CD4-positive, CD25-positive, alpha-beta regulatory T cell (primary cell): ENCODE measurements at regions not wholly inside any gene's neighbourhood (a gene's known extent, or its start where the extent isn't known, plus 50 kb on each side); places are given as distances from the start of the nearest gene placed in this dataset.
"Not testable (repeated sequence)": the region's sequence is repeated elsewhere in the genome, so short reads cannot be mapped to it uniquely, and the experiment has no call there.

ENCODE experiments used
- ATAC-seq, 2 donors: fragments of 150-1000 bp; cut with Tn5 transposase; one replicate each; pipeline ENCODE4 v1.10.0; 2021; ENCODE audit warnings: low read depth in 2 of 2, moderate number of reproducible peaks in 2 of 2, moderate library complexity in 1 of 2
- DNase-seq, 3 donors: peaks; one replicate each; pipeline versions ENCODE4 v3.0.0 to v3.0.0-alpha.2; 2012 to 2022; ENCODE audit warnings: mixed read lengths in 1 of 3
- H3K27ac ChIP-seq: one replicate; pipeline ENCODE4 v1.7.0; 2013; ENCODE audit warnings: mild to moderate bottlenecking, low read length; ENCODE audit not compliant: insufficient read depth, poor library complexity, severe bottlenecking
- H3K27me3 ChIP-seq: one replicate; pipeline ENCODE4 v1.7.0; 2013; ENCODE audit warnings: low read length; ENCODE audit not compliant: control insufficient read depth, insufficient read depth
- H3K36me3 ChIP-seq: one replicate; pipeline ENCODE4 v1.7.0; 2013; ENCODE audit warnings: mild to moderate bottlenecking, low read length, moderate library complexity; ENCODE audit not compliant: control insufficient read depth, insufficient read depth
- H3K4me1 ChIP-seq: 2 replicates; pipeline ENCODE4 v1.7.0; 2013; ENCODE audit warnings: mild to moderate bottlenecking, low read length; ENCODE audit not compliant: insufficient read depth, control insufficient read depth, poor library complexity, severe bottlenecking
- H3K4me3 ChIP-seq: one replicate; pipeline ENCODE4 v1.7.0; 2013; ENCODE audit warnings: low read depth, mild to moderate bottlenecking, low read length, moderate library complexity
- H3K9me3 ChIP-seq, 2 experiments: 1 replicate in 1 of 2; 2 replicates in 1 of 2; pipeline ENCODE4 v1.7.0; 2013; ENCODE audit warnings: low read length in 2 of 2, mild to moderate bottlenecking in 1 of 2, moderate library complexity in 1 of 2; ENCODE audit not compliant: control insufficient read depth in 2 of 2
- H3K27ac Mint-ChIP-seq, 3 donors: one replicate each; pipeline ENCODE4 v1.8.0; 2020 to 2022; ENCODE audit warnings: mild to moderate bottlenecking in 3 of 3, mixed read lengths in 3 of 3, moderate library complexity in 2 of 3
- H3K27me3 Mint-ChIP-seq: one replicate; pipeline ENCODE4 v1.8.0; 2022; ENCODE audit warnings: mild to moderate bottlenecking, mixed read lengths
- H3K36me3 Mint-ChIP-seq: one replicate; pipeline ENCODE4 v1.8.0; 2020; ENCODE audit warnings: mixed read lengths
- H3K4me1 Mint-ChIP-seq, 4 donors: one replicate each; pipeline ENCODE4 v1.8.0; 2020 to 2022; ENCODE audit warnings: mixed read lengths in 4 of 4, mild to moderate bottlenecking in 1 of 4
- H3K4me3 Mint-ChIP-seq, 4 donors: one replicate each; pipeline ENCODE4 v1.8.0; 2020 to 2022; ENCODE audit warnings: mild to moderate bottlenecking in 4 of 4, mixed read lengths in 4 of 4, moderate library complexity in 3 of 4
- H3K9me3 Mint-ChIP-seq, 7 donors: one replicate each; pipeline ENCODE4 v1.8.0; 2020 to 2022; ENCODE audit warnings: mixed read lengths in 7 of 7, mild to moderate bottlenecking in 3 of 7, moderate library complexity in 2 of 7

DNA sequence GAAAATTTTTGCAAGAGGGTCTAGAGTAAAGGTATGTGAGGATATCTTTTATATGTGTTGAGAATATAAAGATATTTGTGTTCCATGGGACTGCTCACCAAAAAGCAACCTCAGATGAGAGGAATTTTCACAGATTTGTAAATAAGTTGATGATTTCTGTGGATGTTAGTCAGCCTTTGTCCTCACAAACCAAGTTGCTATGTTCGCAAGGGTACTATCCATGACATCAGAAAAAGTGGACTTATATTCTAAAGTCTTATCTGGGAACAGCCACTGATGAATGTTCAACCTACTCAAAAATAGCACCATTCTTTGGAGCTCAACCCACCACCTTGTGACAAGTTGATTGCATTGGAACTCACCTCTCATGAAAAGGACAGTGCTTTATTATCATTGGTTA lies 138.6 kb downstream of the PCDH20 start:
- Histone ChIP-seq H3K4me1 (no peaks in the 10 kb centered on the region), H3K9me3 (no peaks in the 10 kb centered on the region), H3K36me3 (no peaks in the 10 kb centered on the region), H3K27me3 (no peaks in the 10 kb centered on the region), H3K27ac (no peak overlapping the region), H3K4me3 (no peak overlapping the region)
- no peak overlapping the region for H3K27ac Mint-ChIP-seq
- H3K4me1 Mint-ChIP-seq = no peaks in the 10 kb centered on the region
- no peaks in the 10 kb centered on the region for H3K36me3 Mint-ChIP-seq
- peaks cover 0 to 28% (median 5%) of the 10 kb centered on the region in 7 donors for H3K9me3 Mint-ChIP-seq
- H3K27me3 Mint-ChIP-seq = no peaks in the 10 kb centered on the region
- no peak for ATAC-seq
- no peak for DNase-seq
- H3K4me3 Mint-ChIP-seq = no peak overlapping the region

DNA sequence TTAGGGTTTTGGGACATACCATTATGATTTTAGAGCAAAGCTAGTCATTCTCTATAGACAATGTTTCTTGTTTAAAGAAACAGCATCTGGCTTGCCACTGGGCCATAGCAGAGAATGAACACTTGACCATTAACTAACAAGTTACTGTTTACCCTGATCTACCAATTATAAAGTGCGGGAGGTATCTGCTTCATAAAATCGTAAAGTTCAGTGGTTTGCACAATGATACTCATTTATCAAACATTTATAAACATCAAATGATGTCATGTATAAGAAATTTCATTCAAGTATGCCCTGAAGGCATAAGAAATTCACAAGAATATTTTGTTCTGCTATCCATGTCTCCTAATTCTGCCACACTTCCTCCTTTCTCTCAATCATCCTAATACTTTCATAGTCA lies 139.2 kb downstream of the PCDH20 start:
- Histone ChIP-seq H3K4me3 (no peak overlapping the region), H3K4me1 (no peaks in the 10 kb centered on the region), H3K27me3 (no peaks in the 10 kb centered on the region), H3K27ac (no peak overlapping the region), H3K36me3 (no peaks in the 10 kb centered on the region), H3K9me3 (no peaks in the 10 kb centered on the region)
- Mint-ChIP-seq H3K4me3 (no peak overlapping the region), H3K4me1 (no peaks in the 10 kb centered on the region), H3K27ac (no peak overlapping the region), H3K9me3 (peaks cover 0 to 26% (median 6%) of the 10 kb centered on the region in 7 donors), H3K27me3 (no peaks in the 10 kb centered on the region), H3K36me3 (no peaks in the 10 kb centered on the region)
- no peak for ATAC-seq
- DNase-seq = no peak

DNA sequence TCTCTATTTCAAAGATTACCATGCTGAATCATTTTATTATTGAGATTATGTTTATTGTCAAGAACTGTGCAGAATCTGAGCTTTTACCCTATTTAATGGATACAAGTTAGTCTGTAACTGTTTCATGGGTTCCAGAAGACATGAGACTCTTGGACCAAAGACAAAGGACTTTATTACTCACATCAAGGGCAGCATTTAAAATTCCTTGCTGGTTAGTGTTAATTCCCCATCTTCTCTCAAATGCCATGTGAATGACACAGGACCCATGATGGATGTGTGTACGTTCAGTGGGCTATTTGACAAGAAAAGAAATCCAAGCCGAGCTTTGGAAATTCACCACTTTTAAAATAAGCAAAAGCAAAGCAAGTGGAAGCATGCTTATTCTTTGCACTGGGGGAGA lies 139.9 kb downstream of the PCDH20 start:
- Mint-ChIP-seq H3K36me3 (no peaks in the 10 kb centered on the region), H3K9me3 (peaks cover 0 to 24% (median 6%) of the 10 kb centered on the region in 7 donors), H3K4me1 (no peaks in the 10 kb centered on the region), H3K4me3 (no peak overlapping the region), H3K27me3 (no peaks in the 10 kb centered on the region), H3K27ac (no peak overlapping the region)
- Histone ChIP-seq H3K4me3 (no peak overlapping the region), H3K9me3 (no peaks in the 10 kb centered on the region), H3K4me1 (no peaks in the 10 kb centered on the region), H3K36me3 (no peaks in the 10 kb centered on the region), H3K27me3 (no peaks in the 10 kb centered on the region), H3K27ac (no peak overlapping the region)
- no peak for DNase-seq
- no peak for ATAC-seq

DNA sequence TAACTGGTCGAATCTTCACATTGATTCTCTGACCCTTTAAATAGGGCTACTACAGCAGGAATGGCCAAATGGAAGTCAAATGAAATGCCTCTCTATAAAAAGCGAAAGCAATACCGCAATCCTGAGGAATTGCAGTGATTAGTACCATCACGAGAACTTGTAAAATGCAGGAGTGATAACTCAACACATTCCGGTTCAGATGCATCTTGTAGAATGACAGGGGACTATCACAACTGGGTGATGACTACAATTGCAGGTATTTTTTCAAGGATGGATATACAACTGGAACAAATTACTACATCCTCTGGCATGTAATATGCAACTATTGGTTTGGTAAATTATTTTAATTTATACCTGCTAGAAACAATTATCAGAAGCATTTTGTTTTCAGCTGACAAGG lies 140.4 kb downstream of the PCDH20 start:
- Mint-ChIP-seq H3K4me1 (no peaks in the 10 kb centered on the region), H3K27me3 (no peaks in the 10 kb centered on the region), H3K36me3 (no peaks in the 10 kb centered on the region), H3K9me3 (peaks cover 0 to 24% (median 6%) of the 10 kb centered on the region in 7 donors), H3K4me3 (no peak overlapping the region), H3K27ac (no peak overlapping the region)
- Histone ChIP-seq H3K27me3 (no peaks in the 10 kb centered on the region), H3K4me1 (no peaks in the 10 kb centered on the region), H3K9me3 (no peaks in the 10 kb centered on the region), H3K27ac (no peak overlapping the region), H3K36me3 (no peaks in the 10 kb centered on the region), H3K4me3 (no peak overlapping the region)
- DNase-seq = no peak
- ATAC-seq = no peak

DNA sequence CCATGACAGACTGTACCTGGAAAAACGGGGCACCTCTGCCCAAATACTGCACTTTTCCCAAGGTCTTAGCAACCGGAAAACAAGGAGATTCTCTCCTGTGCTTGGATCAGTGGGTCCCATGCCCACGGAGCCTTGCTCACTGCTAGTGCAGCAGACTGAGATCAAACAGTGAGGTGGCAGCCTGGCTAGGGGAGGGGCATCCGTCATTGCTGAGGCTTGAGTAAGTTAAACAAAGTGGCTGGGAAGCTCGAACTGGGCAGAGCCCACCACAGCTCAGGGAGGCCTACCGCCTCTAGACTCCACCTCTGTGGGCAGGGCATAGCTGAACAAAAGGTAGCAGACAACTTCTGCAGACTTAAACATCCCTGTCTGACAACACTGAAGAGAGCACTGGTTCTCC lies 148.8 kb downstream of the PCDH20 start:
- H3K4me3 Mint-ChIP-seq, H3K27me3 ChIP-seq, H3K27me3 Mint-ChIP-seq, H3K4me3 ChIP-seq, H3K4me1 ChIP-seq, H3K36me3 ChIP-seq, ATAC-seq, DNase-seq, H3K9me3 ChIP-seq, H3K27ac ChIP-seq, H3K27ac Mint-ChIP-seq, H3K36me3 Mint-ChIP-seq, H3K4me1 Mint-ChIP-seq: not testable (repeated sequence)
- H3K9me3 Mint-ChIP-seq = peaks cover 0 to 28% (median 14%) of the 10 kb centered on the region in 7 donors

DNA sequence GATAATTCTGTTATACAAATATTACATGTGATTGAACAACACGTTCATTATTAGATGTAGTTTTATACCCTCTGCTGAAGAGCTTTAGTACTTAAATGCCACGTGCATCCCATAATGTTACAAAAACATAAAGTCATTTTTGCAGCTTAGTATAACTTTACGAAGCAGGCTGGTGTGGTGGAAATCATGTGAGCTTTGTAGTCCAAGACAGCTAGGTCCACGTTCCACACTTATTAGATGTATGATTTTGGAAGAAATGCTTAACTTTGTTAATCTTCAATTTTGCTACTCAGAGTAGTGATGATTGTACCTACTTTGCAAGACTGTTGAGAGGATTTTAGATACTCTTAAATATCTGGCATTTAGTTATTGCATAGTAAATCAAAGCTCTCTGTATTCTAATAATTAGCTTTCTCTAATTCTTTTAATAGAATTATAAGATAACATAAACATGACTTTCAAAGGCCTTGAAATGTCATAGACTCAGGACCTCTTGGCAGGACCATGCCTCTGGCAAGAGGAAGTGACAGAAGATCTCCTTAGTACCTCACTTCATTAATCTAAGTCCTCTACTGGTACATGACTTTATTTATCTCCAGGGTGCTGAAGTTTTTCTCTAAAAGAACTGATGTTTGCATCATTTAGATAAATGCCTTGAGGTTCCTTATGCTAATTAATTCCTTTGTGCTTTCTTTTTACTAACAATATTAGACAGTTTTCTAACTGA lies 153.7 kb downstream of the PCDH20 start:
- no peak overlapping the region for H3K27ac Mint-ChIP-seq
- H3K4me3 Mint-ChIP-seq = no peak overlapping the region
- ATAC-seq (no peak), DNase-seq (no peak)
- Histone ChIP-seq H3K4me1 (no peaks in the 10 kb centered on the region), H3K9me3 (no peaks in the 10 kb centered on the region), H3K27me3 (no peaks in the 10 kb centered on the region), H3K27ac (no peak overlapping the region), H3K4me3 (no peak overlapping the region), H3K36me3 (no peaks in the 10 kb centered on the region)
- H3K9me3 Mint-ChIP-seq = peaks cover 0 to 6% (median 3%) of the 10 kb centered on the region in 7 donors
- H3K27me3 Mint-ChIP-seq = no peaks in the 10 kb centered on the region
- no peaks in the 10 kb centered on the region for H3K4me1 Mint-ChIP-seq
- no peaks in the 10 kb centered on the region for H3K36me3 Mint-ChIP-seq

DNA sequence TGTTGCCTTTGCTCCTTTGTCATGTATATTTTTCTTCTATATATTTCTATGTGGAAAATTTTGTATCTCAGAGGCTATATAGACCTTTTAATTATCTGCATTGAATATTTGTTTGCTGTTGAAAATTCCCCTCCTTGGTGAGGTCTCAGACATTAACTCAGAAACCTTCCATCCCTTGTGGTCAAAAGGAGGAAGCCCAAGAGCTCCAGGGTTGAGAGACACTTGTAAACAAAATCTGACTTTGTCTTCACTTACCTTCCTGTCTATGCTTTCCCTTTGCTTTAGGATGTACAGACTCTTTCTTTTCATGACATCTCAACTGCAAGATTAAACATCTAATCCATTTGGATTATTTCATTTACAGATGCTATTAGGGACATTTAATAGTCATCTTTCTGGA lies 157.5 kb downstream of the PCDH20 start:
- Histone ChIP-seq H3K36me3 (no peaks in the 10 kb centered on the region), H3K4me3 (no peak overlapping the region), H3K9me3 (no peaks in the 10 kb centered on the region), H3K27ac (no peak overlapping the region), H3K4me1 (no peaks in the 10 kb centered on the region), H3K27me3 (no peaks in the 10 kb centered on the region)
- no peaks in the 10 kb centered on the region for H3K27me3 Mint-ChIP-seq
- ATAC-seq = no peak
- H3K9me3 Mint-ChIP-seq = peaks cover 0 to 5% (median 2%) of the 10 kb centered on the region in 7 donors
- H3K36me3 Mint-ChIP-seq = no peaks in the 10 kb centered on the region
- no peaks in the 10 kb centered on the region for H3K4me1 Mint-ChIP-seq
- H3K4me3 Mint-ChIP-seq = no peak overlapping the region
- no peak overlapping the region for H3K27ac Mint-ChIP-seq
- DNase-seq = no peak

DNA sequence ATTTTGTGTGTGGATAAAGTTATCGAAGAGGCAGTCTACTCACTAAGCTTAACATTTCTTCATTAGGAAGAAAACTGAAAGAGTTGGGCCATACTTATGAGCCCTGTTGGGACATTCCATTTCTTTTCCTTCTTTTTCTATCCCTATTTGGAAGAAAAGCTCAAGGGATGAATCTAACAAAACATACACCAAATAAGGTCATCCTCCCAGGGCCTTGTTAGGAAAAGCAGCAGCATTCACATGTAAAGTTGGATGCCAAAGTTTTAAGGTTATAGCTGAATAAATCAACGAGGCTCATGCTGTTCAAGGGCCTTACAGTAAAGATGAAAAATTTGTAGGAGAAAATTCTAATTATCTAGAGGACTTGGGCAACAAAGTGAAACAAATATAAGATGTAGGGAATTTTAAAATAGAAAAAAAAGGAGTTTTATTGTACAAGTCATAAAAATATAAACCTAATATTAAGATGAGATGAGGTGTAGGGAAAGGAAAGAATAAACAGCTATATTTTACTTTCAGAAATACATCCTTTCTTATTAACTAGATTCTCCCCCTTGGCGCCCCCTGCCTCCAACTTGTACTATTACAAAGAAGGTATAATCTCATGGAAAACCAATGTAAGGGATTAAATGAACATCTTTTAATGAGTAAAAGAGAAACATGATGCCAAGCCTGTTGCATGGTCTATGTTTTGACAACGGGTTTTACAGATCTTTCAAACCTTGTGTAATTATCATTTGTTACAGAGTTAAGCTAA lies 160.4 kb downstream of the PCDH20 start:
- H3K27ac Mint-ChIP-seq = no peak overlapping the region
- ATAC-seq = no peak

More for the DNA sequence above, 160.4 kb downstream of the PCDH20 start:
- Histone ChIP-seq H3K9me3 (no peaks in the 10 kb centered on the region), H3K27me3 (no peaks in the 10 kb centered on the region), H3K4me3 (no peak overlapping the region), H3K36me3 (no peaks in the 10 kb centered on the region), H3K4me1 (no peaks in the 10 kb centered on the region), H3K27ac (no peak overlapping the region)
- Mint-ChIP-seq H3K4me3 (no peak overlapping the region), H3K27me3 (no peaks in the 10 kb centered on the region), H3K4me1 (no peaks in the 10 kb centered on the region), H3K9me3 (peaks cover 0 to 8% (median 5%) of the 10 kb centered on the region in 7 donors), H3K36me3 (no peaks in the 10 kb centered on the region)
- DNase-seq = no peak
